ENCODE measurements at regions not wholly inside any gene's neighbourhood (a gene's known extent, or its start where the extent isn't known, plus 50 kb on each side); places are given as distances from the start of the nearest gene placed in this dataset.

DNA sequence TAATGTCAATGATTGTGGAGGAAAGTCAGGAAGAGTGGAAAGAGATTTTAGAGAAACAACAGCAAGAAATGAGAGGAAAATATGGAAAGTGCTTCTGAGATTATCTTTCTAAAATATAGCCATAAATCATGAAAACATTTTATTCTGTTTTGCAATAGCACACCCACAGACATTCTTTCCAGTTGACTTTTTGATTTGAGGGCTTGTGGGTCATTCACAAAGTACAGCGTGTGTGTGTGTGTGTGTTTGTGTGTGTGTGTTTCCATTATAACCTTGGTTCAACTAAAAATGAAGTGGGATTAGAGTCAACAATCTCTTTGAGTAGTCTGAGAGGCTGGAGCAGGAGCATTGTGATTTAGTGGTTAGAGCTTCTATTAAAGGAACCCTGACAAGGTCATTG lies 116.6 kb upstream of the GAS1 start:
- no peak overlapping the region for H2AFZ ChIP-seq (ENCODE audit: low read length)
- no peak overlapping the region for H2BK15ac ChIP-seq (ENCODE audit: low read depth, low read length)
- no peak overlapping the region for H3K56ac ChIP-seq (ENCODE audit: insufficient read length, low read depth, low read length)
- H3K27me3 ChIP-seq (ENCODE audit: insufficient read depth, low read length): no peaks in the 10 kb centered on the region
- H3K4me1 ChIP-seq (ENCODE audit: insufficient read depth, low read length): no peaks in the 10 kb centered on the region
- H3K27me3 Mint-ChIP-seq (ENCODE audit: low read depth): 0 out of 2 replicates have a peak, but pooled peaks cover 1% of the 10 kb centered on the region
- H3K4me3 Mint-ChIP-seq: no peak overlapping the region
- WGBS (ENCODE audit: extremely low coverage, insufficient read length, low lambda C conversion rate): no CpG with 5 or more reads among the region's 1 CpG
- no peaks in the 10 kb centered on the region for H3K4me1 Mint-ChIP-seq
- no peaks in the 10 kb centered on the region; a peak in 1 of 5 replicates for H3K9me3 Mint-ChIP-seq
- H2BK20ac ChIP-seq (ENCODE audit: low read depth, low read length, poor library complexity, severe bottlenecking): no peak overlapping the region
- no peak overlapping the region for H4K5ac ChIP-seq (ENCODE audit: insufficient read length, low read depth, low read length)
- H4K8ac ChIP-seq (replicated peaks; ENCODE audit: insufficient read length, low read depth, low read length): no peak overlapping the region
- H3K23me2 ChIP-seq (ENCODE audit: insufficient read length, low read depth, low read length, poor library complexity, severe bottlenecking): no peaks in the 10 kb centered on the region
- H3T11ph ChIP-seq (ENCODE audit: low read length): no peak overlapping the region
- no peak overlapping the region for H2BK5ac ChIP-seq (ENCODE audit: insufficient read length, low read length)
- H3K9me3 ChIP-seq (ENCODE audit: control insufficient read depth, low read depth, low read length): no peaks in the 10 kb centered on the region
- H2BK12ac ChIP-seq (ENCODE audit: insufficient read length, low read depth, low read length): no peak overlapping the region
- H3K9ac ChIP-seq (ENCODE audit: extremely low read depth, insufficient read length, low read length): no peak overlapping the region
- no peak overlapping the region; a peak in 1 of 7 replicates for H3K27ac Mint-ChIP-seq
- H2BK120ac ChIP-seq (ENCODE audit: low read depth, low read length, poor library complexity, severe bottlenecking): no peak overlapping the region
- H3K4me2 ChIP-seq (ENCODE audit: insufficient read depth, insufficient read length, low read length): no peak overlapping the region
- H3K36me3 Mint-ChIP-seq (ENCODE audit: insufficient read depth in 1 of 3, low read depth in 3 of 3): no peaks in the 10 kb centered on the region
- no peak overlapping the region for H3K14ac ChIP-seq (ENCODE audit: insufficient read depth, low read length)
- no peak overlapping the region for H3K27ac ChIP-seq (ENCODE audit: insufficient read length, low read depth, low read length)
- TF ChIP-seq, protein P1, sequence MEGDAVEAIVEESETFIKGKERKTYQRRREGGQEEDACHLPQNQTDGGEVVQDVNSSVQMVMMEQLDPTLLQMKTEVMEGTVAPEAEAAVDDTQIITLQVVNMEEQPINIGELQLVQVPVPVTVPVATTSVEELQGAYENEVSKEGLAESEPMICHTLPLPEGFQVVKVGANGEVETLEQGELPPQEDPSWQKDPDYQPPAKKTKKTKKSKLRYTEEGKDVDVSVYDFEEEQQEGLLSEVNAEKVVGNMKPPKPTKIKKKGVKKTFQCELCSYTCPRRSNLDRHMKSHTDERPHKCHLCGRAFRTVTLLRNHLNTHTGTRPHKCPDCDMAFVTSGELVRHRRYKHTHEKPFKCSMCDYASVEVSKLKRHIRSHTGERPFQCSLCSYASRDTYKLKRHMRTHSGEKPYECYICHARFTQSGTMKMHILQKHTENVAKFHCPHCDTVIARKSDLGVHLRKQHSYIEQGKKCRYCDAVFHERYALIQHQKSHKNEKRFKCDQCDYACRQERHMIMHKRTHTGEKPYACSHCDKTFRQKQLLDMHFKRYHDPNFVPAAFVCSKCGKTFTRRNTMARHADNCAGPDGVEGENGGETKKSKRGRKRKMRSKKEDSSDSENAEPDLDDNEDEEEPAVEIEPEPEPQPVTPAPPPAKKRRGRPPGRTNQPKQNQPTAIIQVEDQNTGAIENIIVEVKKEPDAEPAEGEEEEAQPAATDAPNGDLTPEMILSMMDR (conservative IDR thresholded peaks at IDR 0.05): no peak
- H4K91ac ChIP-seq (ENCODE audit: insufficient read length, low read depth, low read length): no peak overlapping the region
- no peak overlapping the region for H2AK5ac ChIP-seq (ENCODE audit: insufficient read length, low read length)
- no peaks in the 10 kb centered on the region for H3K79me1 ChIP-seq (ENCODE audit: insufficient read depth, low read depth, low read length, poor library complexity, severe bottlenecking)
- DNase-seq: no peak
- H3K79me2 ChIP-seq (ENCODE audit: insufficient read depth, low read length): no peaks in the 10 kb centered on the region
- H3K4ac ChIP-seq (ENCODE audit: low read depth, low read length): no peak overlapping the region
- H3K18ac ChIP-seq (ENCODE audit: insufficient read length, low read depth, low read length): no peak overlapping the region
- no peak overlapping the region for H3K23ac ChIP-seq (ENCODE audit: insufficient read length, low read depth, low read length)
- no peaks in the 10 kb centered on the region for H4K20me1 ChIP-seq (ENCODE audit: control insufficient read depth, insufficient read depth, insufficient read length)
